Muscle layer of colon (tissue), 2 donors: ENCODE measurements at regions not wholly inside any gene's neighbourhood (a gene's known extent, or its start where the extent isn't known, plus 50 kb on each side); places are given as distances from the start of the nearest gene placed in this dataset.

Experiments used
- H3K27ac ChIP-seq: one replicate; pipeline ENCODE4 v1.7.0; 2013; ENCODE audit warnings: low read depth, mild to moderate bottlenecking, low read length, moderate library complexity
- H3K27me3 ChIP-seq, 2 donors: one replicate each; pipeline ENCODE4 v1.7.0; 2013; ENCODE audit warnings: low read length in 2 of 2, mild to moderate bottlenecking in 2 of 2; ENCODE audit not compliant: insufficient read depth in 2 of 2, control insufficient read depth in 1 of 2
- H3K36me3 ChIP-seq: one replicate; pipeline ENCODE4 v1.7.0; 2013; ENCODE audit warnings: mild to moderate bottlenecking, low read length; ENCODE audit not compliant: insufficient read depth
- H3K4me1 ChIP-seq: one replicate; pipeline ENCODE4 v1.7.0; 2013; ENCODE audit warnings: mild to moderate bottlenecking, low read length; ENCODE audit not compliant: insufficient read depth
- H3K4me3 ChIP-seq, 2 donors: one replicate each; pipeline ENCODE4 v1.7.0; 2013; ENCODE audit warnings: low read length in 2 of 2, low read depth in 1 of 2, mild to moderate bottlenecking in 1 of 2, moderate library complexity in 1 of 2
- H3K9ac ChIP-seq: one replicate; pipeline ENCODE4 v1.7.0; 2013; ENCODE audit warnings: low read length
- H3K9me3 ChIP-seq: one replicate; pipeline ENCODE4 v1.7.0; 2013; ENCODE audit warnings: mild to moderate bottlenecking, low read length
- donor health status: abdominal sarcoma.
- donor health status: Adenocarcinoma of cecum.

GRCh38 chr15:37220949-37221670 lies 120.8 kb upstream of the MEIS2 start:
- H3K9ac ChIP-seq: no peak overlapping the region
- no peaks in the 10 kb centered on the region for H3K36me3 ChIP-seq
- no peaks in the 10 kb centered on the region for H3K27me3 ChIP-seq
- no peaks in the 10 kb centered on the region for H3K9me3 ChIP-seq
- H3K4me3 ChIP-seq: no peak overlapping the region
- no peaks in the 10 kb centered on the region for H3K4me1 ChIP-seq
- H3K27ac ChIP-seq: no peak overlapping the region

DNA sequence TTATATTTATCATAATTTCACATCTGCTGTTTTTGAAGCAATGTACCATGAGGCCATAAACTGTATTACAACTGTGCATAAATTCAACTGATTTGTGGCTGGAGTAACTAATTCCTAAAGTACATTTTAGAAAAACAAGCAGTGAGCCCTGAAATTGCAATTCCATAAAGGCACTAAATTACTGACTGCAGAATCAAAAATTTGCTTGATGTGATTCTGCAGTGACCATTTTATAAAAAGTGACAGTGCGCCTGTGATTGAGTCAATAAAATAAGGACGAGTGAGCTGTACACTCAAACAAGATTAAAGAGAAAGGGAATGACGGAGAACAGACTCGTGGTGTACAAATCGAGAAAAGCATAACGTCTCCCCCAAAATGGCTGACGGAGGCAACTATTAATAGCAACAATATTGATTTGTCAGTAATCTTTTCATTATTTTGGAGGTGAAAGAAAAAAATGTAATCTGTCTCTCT lies 121.4 kb upstream of the MEIS2 start:
- Histone ChIP-seq H3K36me3 (no peaks in the 10 kb centered on the region), H3K27ac (no peak overlapping the region), H3K27me3 (no peaks in the 10 kb centered on the region), H3K4me1 (no peaks in the 10 kb centered on the region), H3K4me3 (no peak overlapping the region), H3K9ac (no peak overlapping the region), H3K9me3 (no peaks in the 10 kb centered on the region)

DNA sequence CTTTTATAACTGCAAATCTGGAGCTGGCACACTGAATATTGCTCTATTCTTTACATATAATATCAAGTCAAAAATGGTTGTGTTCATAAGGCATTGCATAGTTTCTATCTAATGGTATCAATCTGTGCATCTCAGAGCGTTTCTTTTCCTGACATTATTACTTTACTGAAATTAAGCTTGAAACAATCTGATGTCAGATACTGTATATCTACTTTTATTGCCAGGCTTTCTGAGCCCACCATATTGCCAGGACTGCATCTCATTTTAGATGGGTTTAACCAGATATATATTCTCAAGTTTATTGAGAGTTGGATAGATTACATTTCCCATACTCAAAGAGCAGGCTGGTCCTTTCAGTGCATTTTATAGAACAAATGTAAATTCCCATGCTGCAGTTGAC lies 122.7 kb upstream of the MEIS2 start:
- Histone ChIP-seq H3K4me3 (no peak overlapping the region), H3K9ac (no peak overlapping the region), H3K9me3 (no peaks in the 10 kb centered on the region), H3K4me1 (no peaks in the 10 kb centered on the region), H3K36me3 (no peaks in the 10 kb centered on the region), H3K27ac (no peak overlapping the region), H3K27me3 (no peaks in the 10 kb centered on the region)

GRCh38 chr15:37229855-37230619 lies 129.7 kb upstream of the MEIS2 start:
- no peaks in the 10 kb centered on the region for H3K9me3 ChIP-seq
- H3K27me3 ChIP-seq: no peaks in the 10 kb centered on the region
- no peak overlapping the region for H3K4me3 ChIP-seq
- H3K9ac ChIP-seq: no peak overlapping the region
- no peaks in the 10 kb centered on the region for H3K4me1 ChIP-seq
- H3K27ac ChIP-seq: no peak overlapping the region
- H3K36me3 ChIP-seq: no peaks in the 10 kb centered on the region

GRCh38 chr15:37245358-37245757 lies 145.0 kb upstream of the MEIS2 start:
- Histone ChIP-seq H3K9ac (no peak overlapping the region), H3K36me3 (no peaks in the 10 kb centered on the region), H3K4me1 (no peaks in the 10 kb centered on the region)

DNA sequence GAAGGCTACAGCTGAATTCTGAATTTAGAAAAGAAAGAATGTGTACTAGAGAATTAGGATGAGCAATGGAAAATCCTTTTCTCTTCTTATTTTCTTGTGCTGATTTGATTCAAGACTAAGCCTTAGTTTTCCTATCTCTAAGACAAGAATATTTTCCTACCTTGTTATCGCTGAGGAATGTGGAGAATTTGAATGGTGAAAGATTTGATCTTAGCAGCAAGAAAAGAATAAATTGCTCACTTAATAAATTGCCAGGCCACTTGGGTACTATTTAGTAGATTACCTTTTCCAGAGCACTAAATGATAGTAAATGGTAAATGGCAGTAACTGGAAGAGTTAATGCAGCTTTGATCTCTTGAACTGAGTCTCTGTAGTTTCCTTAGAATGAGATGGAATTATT lies 145.7 kb upstream of the MEIS2 start:
- H3K4me1 ChIP-seq: no peaks in the 10 kb centered on the region
- H3K36me3 ChIP-seq: no peaks in the 10 kb centered on the region
- no peaks in the 10 kb centered on the region for H3K27me3 ChIP-seq
- no peak overlapping the region for H3K27ac ChIP-seq
- no peak overlapping the region for H3K9ac ChIP-seq
- no peaks in the 10 kb centered on the region for H3K9me3 ChIP-seq
- H3K4me3 ChIP-seq: no peak overlapping the region

More at GRCh38 chr15:37245358-37245757, 145.0 kb upstream of the MEIS2 start:
- Histone ChIP-seq H3K9me3 (no peaks in the 10 kb centered on the region), H3K27ac (no peak overlapping the region), H3K27me3 (no peaks in the 10 kb centered on the region), H3K4me3 (no peak overlapping the region)

DNA sequence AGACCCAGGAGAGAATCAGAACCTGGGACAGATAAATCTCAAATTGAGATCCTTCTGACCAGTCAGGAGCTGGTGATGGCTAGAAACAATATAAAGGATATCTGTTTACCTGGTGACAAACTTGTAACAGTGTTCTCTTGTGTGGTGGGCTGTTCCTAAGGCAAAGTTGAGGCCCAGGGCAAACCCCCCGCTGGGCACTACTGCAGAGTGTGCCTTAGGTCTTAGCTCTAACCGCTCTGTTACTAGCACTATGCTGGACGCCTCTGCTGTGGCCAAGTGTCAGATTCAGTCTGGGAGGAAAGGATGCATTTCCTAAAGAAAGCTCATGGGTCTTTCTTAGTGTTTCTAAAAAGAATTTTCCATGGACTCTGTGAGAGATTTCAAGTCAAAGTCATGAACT lies 146.5 kb upstream of the MEIS2 start:
- H3K4me1 ChIP-seq: no peaks in the 10 kb centered on the region
- H3K27me3 ChIP-seq: no peaks in the 10 kb centered on the region
- no peaks in the 10 kb centered on the region for H3K9me3 ChIP-seq
- no peak overlapping the region for H3K27ac ChIP-seq
- H3K9ac ChIP-seq: no peak overlapping the region
- no peaks in the 10 kb centered on the region for H3K36me3 ChIP-seq
- H3K4me3 ChIP-seq: no peak overlapping the region

- Histone ChIP-seq H3K4me1 (no peaks in the 10 kb centered on the region), H3K27ac (no peak overlapping the region), H3K4me3 (no peak overlapping the region), H3K36me3 (no peaks in the 10 kb centered on the region), H3K9ac (no peak overlapping the region), H3K27me3 (no peaks in the 10 kb centered on the region), H3K9me3 (no peaks in the 10 kb centered on the region)
Observed at GRCh38 chr15:37249249-37249648, 148.9 kb upstream of the MEIS2 start.

GRCh38 chr15:37252530-37252929 lies 152.2 kb upstream of the MEIS2 start:
- Histone ChIP-seq H3K4me3 (no peak overlapping the region), H3K27ac (no peak overlapping the region), H3K9me3 (no peaks in the 10 kb centered on the region), H3K4me1 (no peaks in the 10 kb centered on the region), H3K9ac (no peak overlapping the region), H3K27me3 (no peaks in the 10 kb centered on the region), H3K36me3 (no peaks in the 10 kb centered on the region)

DNA sequence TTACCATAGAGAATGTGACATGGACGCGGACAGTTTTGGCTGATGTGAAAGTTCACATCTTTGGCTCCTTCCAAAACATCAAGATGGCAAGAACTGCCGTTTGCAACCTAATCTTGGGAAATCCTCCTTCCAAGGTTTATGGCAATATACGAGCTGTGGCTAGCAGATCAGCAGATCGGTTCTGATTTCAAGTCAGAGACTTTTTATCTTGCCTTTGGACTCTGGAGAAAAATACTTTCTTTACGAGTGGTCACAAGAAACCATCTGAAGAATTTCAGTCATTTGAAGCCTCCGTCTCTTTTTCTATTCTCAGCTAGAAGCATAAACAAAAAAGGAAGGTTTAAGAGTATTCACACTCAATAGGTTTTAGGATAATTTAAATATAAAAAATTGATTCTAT lies 153.5 kb upstream of the MEIS2 start:
- H3K9ac ChIP-seq: no peak overlapping the region
- no peak overlapping the region for H3K4me3 ChIP-seq
- no peak overlapping the region for H3K27ac ChIP-seq
- no peaks in the 10 kb centered on the region for H3K9me3 ChIP-seq
- H3K4me1 ChIP-seq: no peaks in the 10 kb centered on the region
- no peaks in the 10 kb centered on the region for H3K36me3 ChIP-seq
- H3K27me3 ChIP-seq: no peaks in the 10 kb centered on the region

DNA sequence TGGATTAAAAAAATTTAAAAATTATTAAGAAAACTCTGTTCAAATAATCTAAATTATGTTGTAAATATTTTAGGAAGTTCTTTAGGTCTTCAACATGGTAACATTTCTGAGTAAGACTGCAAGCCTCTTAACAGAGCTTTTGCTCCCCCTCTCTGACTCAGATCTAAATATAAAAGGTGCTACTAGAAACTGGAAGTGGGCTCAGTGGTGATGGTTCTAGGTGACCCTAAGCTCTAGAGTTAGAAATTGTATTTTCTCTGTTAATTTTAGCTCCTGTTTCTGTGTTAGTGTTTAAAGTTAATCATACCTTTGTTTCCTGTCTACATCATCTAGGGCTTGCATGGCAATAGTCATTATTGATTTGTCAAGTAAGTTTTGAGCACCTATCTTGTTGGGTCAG lies 159.9 kb upstream of the MEIS2 start:
- H3K36me3 ChIP-seq: no peaks in the 10 kb centered on the region
- H3K4me1 ChIP-seq: no peaks in the 10 kb centered on the region
- H3K9ac ChIP-seq: no peak overlapping the region
- no peak overlapping the region for H3K27ac ChIP-seq
- no peaks in the 10 kb centered on the region for H3K9me3 ChIP-seq
- no peaks in the 10 kb centered on the region for H3K27me3 ChIP-seq
- H3K4me3 ChIP-seq: no peak overlapping the region

DNA sequence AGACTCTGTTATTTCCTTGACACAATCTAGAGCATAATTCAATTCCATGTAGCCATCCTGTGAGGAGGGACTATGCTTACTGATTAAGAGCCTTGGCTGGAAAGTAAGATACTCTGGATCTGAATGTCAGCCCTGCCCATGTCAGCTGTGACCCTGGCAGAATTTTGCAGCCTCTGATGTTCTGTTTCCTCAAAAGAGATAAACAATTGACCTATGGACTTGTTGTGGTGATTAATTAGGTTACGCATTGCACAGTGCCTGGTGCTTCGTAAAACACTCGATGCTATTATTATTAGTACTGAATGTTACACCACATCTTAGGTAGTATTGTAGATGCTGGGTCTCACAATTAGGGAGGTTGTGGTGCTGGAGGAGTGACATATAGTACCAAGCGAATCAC lies 161.3 kb upstream of the MEIS2 start:
- Histone ChIP-seq H3K9me3 (no peaks in the 10 kb centered on the region), H3K4me1 (no peaks in the 10 kb centered on the region), H3K4me3 (no peak overlapping the region), H3K27me3 (no peaks in the 10 kb centered on the region), H3K27ac (no peak overlapping the region), H3K9ac (no peak overlapping the region), H3K36me3 (no peaks in the 10 kb centered on the region)
